ENCODE measurements at regions not wholly inside any gene's neighbourhood (a gene's known extent, or its start where the extent isn't known, plus 50 kb on each side); places are given as distances from the start of the nearest gene placed in this dataset.
A peak's percentile ranks its signal among the peaks of the same experiment; 100 is the strongest.

DNA sequence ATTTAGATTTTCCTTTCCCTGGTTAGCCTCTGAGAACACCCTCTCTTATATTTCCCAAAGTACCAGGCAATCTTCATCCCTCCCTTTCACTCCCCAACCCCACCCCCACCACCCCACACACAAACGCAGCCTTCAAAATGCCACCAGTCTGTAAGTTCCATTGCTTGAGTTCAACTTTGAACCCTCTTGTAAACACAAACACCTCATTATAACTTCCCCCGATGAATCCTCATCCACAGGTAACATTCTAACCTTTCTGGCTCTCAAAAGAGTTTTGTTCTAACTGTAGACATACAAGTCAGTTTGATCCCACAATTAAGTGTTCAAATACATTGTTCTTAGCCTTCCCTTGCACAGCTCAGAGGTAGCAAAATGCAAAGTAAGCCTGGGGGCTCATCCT lies 199.4 kb upstream of the FOXN3 start:
- H3K4me3 ChIP-seq (ENCODE audit: low read length in 2 of 2): no peak overlapping the region
- H3K27ac ChIP-seq (ENCODE audit: low read depth in 1 of 2, low read length in 2 of 2): no peak overlapping the region
- 61 to 70% methylated on average over 2 of the region's 2 CpGs for WGBS, 2 donors
- H3K27me3 ChIP-seq (ENCODE audit: control insufficient read depth in 1 of 2, insufficient read depth in 2 of 2, low read length in 1 of 2): no peaks in the 10 kb centered on the region
- intact Hi-C loops (cut with DNase I): loop anchor here (5.0 to 10.0 kb wide), 6 partner anchors 39 to 362 kb away; partner anchors contain the start of gene FOXN3 (in 1 of the 2)
- peaks cover 2 to 8% of the 10 kb centered on the region in 2 donors for H3K4me1 ChIP-seq (ENCODE audit: control insufficient read depth in 1 of 2, insufficient read depth in 2 of 2, low read length in 2 of 2)
- DNase-seq: no peak
- no peaks in the 10 kb centered on the region for H3K9me3 ChIP-seq (ENCODE audit: control insufficient read depth, low read length)
- no peaks in the 10 kb centered on the region for H3K36me3 ChIP-seq (ENCODE audit: control insufficient read depth in 1 of 2, insufficient read depth in 2 of 2, low read length in 1 of 2)
- no peak for ATAC-seq (ENCODE audit: low FRiP score)

DNA sequence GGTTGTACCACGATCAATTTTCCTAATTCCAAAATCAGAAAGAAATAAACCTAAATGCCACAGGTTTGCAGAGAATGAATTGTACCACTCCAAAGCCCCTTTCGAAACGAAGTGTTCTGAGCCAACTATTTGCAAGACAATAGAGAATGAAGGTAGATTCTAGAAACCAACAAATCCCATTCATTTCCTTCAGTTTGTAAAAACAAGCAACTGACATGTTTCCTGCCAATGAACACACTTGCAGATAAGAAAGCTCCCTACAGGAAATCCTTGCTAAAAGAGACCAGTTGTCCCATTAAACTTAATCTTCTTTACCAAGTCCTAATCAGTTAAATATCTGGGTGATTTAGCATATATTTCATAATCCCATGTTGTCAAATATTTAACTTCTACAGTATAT lies 198.4 kb upstream of the FOXN3 start:
- Histone ChIP-seq H3K36me3 (ENCODE audit: control insufficient read depth in 1 of 2, insufficient read depth in 2 of 2, low read length in 1 of 2) (no peaks in the 10 kb centered on the region), H3K4me3 (ENCODE audit: low read length in 2 of 2) (no peak overlapping the region), H3K4me1 (ENCODE audit: control insufficient read depth in 1 of 2, insufficient read depth in 2 of 2, low read length in 2 of 2) (peaks cover 2 to 8% of the 10 kb centered on the region in 2 donors), H3K27ac (ENCODE audit: low read depth in 1 of 2, low read length in 2 of 2) (no peak overlapping the region), H3K27me3 (ENCODE audit: control insufficient read depth in 1 of 2, insufficient read depth in 2 of 2, low read length in 1 of 2) (no peaks in the 10 kb centered on the region), H3K9me3 (ENCODE audit: control insufficient read depth, low read length) (no peaks in the 10 kb centered on the region)
- WGBS, 2 donors: 43 to 44% methylated on average over 3 of the region's 3 CpGs
- ATAC-seq (ENCODE audit: low FRiP score) (no peak), DNase-seq (no peak)
- intact Hi-C loops (cut with DNase I): loop anchor here (5.0 to 10.0 kb wide), 6 partner anchors 38 to 361 kb away; partner anchors contain the start of gene FOXN3 (in 1 of the 2)

DNA sequence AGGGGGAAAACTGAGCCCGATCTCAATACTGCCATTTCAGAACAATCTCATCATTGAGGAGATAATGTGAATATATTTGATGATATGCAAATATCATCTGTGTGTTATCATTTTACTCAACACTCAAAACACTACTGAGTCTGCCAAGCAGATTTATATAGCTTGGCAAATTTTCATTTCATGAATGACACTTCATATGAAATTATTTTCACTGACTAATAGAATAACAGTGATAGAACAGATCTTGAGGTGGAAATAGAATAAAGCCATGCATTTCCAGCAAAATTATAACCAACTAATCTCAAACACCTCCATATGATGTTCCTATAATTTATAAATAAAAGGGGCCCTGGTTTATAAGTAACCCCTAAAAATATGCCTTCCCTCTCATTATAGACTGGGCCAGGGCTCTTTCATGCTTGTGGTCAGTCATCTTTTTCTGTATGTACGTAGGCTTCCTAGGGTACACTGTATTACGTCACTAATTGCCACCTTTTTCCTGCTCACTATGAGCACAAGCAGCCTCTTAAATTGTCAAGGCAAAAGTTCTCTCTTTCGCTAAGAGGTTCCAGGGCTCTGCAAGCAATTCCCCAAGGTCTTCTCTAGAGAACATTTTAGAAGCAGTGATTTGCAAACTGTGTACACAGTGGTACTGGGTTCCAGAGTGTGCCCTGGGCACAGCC lies 197.1 kb upstream of the FOXN3 start:
- Histone ChIP-seq H3K36me3 (ENCODE audit: control insufficient read depth in 1 of 2, insufficient read depth in 2 of 2, low read length in 1 of 2) (no peaks in the 10 kb centered on the region), H3K9me3 (ENCODE audit: control insufficient read depth, low read length) (no peaks in the 10 kb centered on the region), H3K27me3 (ENCODE audit: control insufficient read depth in 1 of 2, insufficient read depth in 2 of 2, low read length in 1 of 2) (no peaks in the 10 kb centered on the region), H3K27ac (ENCODE audit: low read depth in 1 of 2, low read length in 2 of 2) (no peak overlapping the region), H3K4me1 (ENCODE audit: control insufficient read depth in 1 of 2, insufficient read depth in 2 of 2, low read length in 2 of 2) (peaks cover 2 to 8% of the 10 kb centered on the region in 2 donors), H3K4me3 (ENCODE audit: low read length in 2 of 2) (no peak overlapping the region)
- intact Hi-C loops (cut with DNase I): loop anchor here (10.0 kb wide), 3 partner anchors 201 to 359 kb away; no protein-coding TSS in a partner anchor
- DNase-seq (no peak), ATAC-seq (ENCODE audit: low FRiP score) (no peak)
- WGBS, 2 donors: 63 to 76% methylated on average over 4 of the region's 4 CpGs

DNA sequence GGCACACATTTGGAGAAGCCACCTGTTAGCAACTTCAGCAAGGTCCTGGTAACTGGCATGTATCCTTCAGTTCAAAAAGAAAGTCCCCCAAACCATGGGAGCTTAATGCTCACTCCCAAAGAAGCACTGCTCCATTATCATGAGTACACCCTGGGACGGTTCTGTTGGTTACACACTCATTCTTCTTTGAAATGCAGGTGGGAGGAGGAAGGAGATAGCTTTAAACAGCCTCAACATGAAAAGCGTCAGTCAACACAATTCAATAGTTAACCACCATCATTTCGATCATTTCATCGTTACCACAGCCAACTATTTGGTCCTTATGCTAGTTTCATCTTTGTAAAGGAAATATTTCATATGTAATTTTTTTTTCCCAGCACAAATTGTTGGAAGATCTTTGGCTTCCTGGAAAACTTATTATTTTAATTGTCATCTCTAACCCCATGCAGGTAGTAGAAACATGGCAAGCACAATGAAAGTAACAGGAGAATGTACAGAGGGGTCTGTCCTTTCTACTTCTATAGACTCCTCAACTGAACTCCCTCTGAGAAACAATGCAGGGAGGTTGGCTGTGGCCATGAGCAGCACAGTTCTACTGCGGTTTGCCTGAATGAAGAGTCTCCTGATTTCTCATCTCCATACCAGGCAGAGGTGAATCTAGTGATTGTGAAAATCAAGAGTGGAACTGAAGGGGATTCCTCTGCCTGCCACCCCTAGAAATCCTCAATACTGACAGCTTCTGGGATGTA lies 196.4 kb upstream of the FOXN3 start:
- Histone ChIP-seq H3K4me3 (ENCODE audit: low read length in 2 of 2) (no peak overlapping the region), H3K27ac (ENCODE audit: low read depth in 1 of 2, low read length in 2 of 2) (no peak overlapping the region), H3K36me3 (ENCODE audit: control insufficient read depth in 1 of 2, insufficient read depth in 2 of 2, low read length in 1 of 2) (no peaks in the 10 kb centered on the region), H3K9me3 (ENCODE audit: control insufficient read depth, low read length) (no peaks in the 10 kb centered on the region), H3K27me3 (ENCODE audit: control insufficient read depth in 1 of 2, insufficient read depth in 2 of 2, low read length in 1 of 2) (no peaks in the 10 kb centered on the region), H3K4me1 (ENCODE audit: control insufficient read depth in 1 of 2, insufficient read depth in 2 of 2, low read length in 2 of 2) (peaks cover 2 to 8% of the 10 kb centered on the region in 2 donors)
- no peak for ATAC-seq (ENCODE audit: low FRiP score)
- intact Hi-C loops (cut with DNase I): loop anchor here (10.0 kb wide), 3 partner anchors 201 to 359 kb away; no protein-coding TSS in a partner anchor
- DNase-seq: no peak
- WGBS, 2 donors: 91 to 92% methylated on average over 5 of the region's 5 CpGs

DNA sequence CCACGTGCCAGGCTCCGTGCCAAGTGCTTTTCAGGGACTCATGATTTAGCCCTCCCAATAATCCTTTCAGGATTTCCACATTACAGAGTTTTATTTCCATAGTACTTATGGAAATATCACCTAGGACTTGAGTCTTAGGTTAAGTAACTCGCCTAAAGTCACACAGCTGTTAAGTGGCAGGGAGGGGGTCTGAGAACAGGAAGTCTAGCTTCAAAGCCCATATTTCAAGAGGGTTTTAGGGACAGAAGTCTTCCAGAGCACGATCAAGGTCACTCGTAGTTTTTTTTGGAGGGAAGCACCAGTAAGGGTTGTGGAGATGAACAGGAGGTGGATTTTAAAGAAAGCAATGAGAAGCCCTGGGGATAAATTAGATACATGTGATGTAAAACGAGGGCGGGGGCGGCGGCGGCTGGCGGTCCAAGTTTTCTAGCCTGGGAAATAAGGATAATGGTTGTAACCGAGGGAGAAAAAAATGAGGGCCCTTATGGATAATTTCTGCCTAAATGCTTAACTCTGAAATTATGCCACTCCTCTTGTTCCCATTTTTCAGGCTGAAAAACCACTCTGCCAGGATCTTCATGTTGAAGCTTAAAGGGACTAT lies 192.6 kb upstream of the FOXN3 start:
- H3K4me3 ChIP-seq (ENCODE audit: low read length in 2 of 2): no peak overlapping the region
- H3K27ac ChIP-seq (ENCODE audit: low read depth in 1 of 2, low read length in 2 of 2): no peak overlapping the region
- H3K27me3 ChIP-seq (ENCODE audit: control insufficient read depth in 1 of 2, insufficient read depth in 2 of 2, low read length in 1 of 2): no peaks in the 10 kb centered on the region
- intact Hi-C loops (cut with DNase I): loop anchor here (10.0 kb wide), 3 partner anchors 205 to 355 kb away; no protein-coding TSS in a partner anchor
- ATAC-seq (ENCODE audit: low FRiP score): no peak
- DNase-seq: no peak
- 88 to 89% methylated on average over 12 of the region's 12 CpGs for WGBS, 2 donors
- no peaks in the 10 kb centered on the region for H3K36me3 ChIP-seq (ENCODE audit: control insufficient read depth in 1 of 2, insufficient read depth in 2 of 2, low read length in 1 of 2)
- peaks cover 2 to 5% of the 10 kb centered on the region in 2 donors for H3K4me1 ChIP-seq (ENCODE audit: control insufficient read depth in 1 of 2, insufficient read depth in 2 of 2, low read length in 2 of 2)
- no peaks in the 10 kb centered on the region for H3K9me3 ChIP-seq (ENCODE audit: control insufficient read depth, low read length)

DNA sequence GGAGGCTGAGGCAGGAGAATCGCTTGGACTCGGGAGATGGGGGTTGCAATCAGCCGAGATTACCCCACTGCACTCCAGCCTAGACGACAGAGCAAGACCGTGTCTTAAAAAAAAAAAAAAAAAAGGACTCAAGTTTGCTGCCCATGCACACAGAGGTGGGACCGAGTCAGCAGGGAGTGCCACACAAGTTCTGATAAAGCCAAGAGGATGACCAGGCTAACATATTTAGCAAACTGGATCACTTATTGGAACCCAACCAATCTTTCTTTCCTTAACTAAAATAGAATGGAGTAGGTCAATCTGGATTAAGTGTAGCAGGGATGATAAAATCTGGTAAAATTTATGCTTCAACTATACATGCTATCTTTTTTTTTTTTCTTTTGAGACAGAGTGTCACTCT lies 190.4 kb upstream of the FOXN3 start:
- Histone ChIP-seq H3K9me3 (ENCODE audit: control insufficient read depth, low read length) (no peaks in the 10 kb centered on the region), H3K4me1 (ENCODE audit: control insufficient read depth in 1 of 2, insufficient read depth in 2 of 2, low read length in 2 of 2) (peaks cover 3 to 5% of the 10 kb centered on the region in 2 donors), H3K4me3 (ENCODE audit: low read length in 2 of 2) (no peak overlapping the region), H3K27ac (ENCODE audit: low read depth in 1 of 2, low read length in 2 of 2) (no peak overlapping the region), H3K27me3 (ENCODE audit: control insufficient read depth in 1 of 2, insufficient read depth in 2 of 2, low read length in 1 of 2) (no peaks in the 10 kb centered on the region), H3K36me3 (ENCODE audit: control insufficient read depth in 1 of 2, insufficient read depth in 2 of 2, low read length in 1 of 2) (no peaks in the 10 kb centered on the region)
- ATAC-seq (ENCODE audit: low FRiP score) (no peak), DNase-seq (no peak)
- 45 to 52% methylated on average over 6 of the region's 6 CpGs for WGBS, 2 donors
- intact Hi-C loops (cut with DNase I): no loop called here

DNA sequence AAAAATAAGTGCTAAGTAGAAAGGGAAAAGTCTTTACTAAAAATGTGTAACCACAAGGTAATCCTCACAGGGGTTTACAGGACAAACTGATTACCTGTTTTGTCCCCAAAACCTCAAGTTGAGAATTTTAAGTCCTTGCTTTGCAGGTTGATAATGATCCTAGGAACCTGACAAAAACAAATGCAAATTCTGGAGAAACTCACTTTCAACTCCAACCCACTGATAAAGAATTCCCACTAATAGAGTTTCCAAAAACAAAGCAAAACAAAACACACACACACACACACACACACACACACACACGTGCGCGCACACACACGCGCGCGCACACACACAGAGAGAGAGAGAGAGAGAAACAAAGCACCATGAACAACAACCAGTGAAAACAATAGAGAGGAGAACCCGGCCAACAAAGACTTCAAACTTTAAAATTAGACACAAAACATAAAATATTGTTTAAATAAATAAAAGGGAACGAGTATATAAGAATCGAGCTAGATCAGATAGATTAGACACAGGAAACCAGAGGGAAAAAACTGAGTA lies 187.0 kb upstream of the FOXN3 start:
- DNase-seq (no peak), ATAC-seq (ENCODE audit: low FRiP score) (no peak)
- 15 to 20% methylated on average over 10 of the region's 10 CpGs for WGBS, 2 donors
- Histone ChIP-seq H3K4me1 (ENCODE audit: control insufficient read depth in 1 of 2, insufficient read depth in 2 of 2, low read length in 2 of 2) (peaks cover 3 to 5% of the 10 kb centered on the region in 2 donors), H3K27me3 (ENCODE audit: control insufficient read depth in 1 of 2, insufficient read depth in 2 of 2, low read length in 1 of 2) (no peaks in the 10 kb centered on the region), H3K27ac (ENCODE audit: low read depth in 1 of 2, low read length in 2 of 2) (peak overlapping the region; percentile 6 to 47), H3K4me3 (ENCODE audit: low read length in 2 of 2) (no peak overlapping the region), H3K9me3 (ENCODE audit: control insufficient read depth, low read length) (no peaks in the 10 kb centered on the region), H3K36me3 (ENCODE audit: control insufficient read depth in 1 of 2, insufficient read depth in 2 of 2, low read length in 1 of 2) (no peaks in the 10 kb centered on the region)
- intact Hi-C loops (cut with DNase I): no loop called here

DNA sequence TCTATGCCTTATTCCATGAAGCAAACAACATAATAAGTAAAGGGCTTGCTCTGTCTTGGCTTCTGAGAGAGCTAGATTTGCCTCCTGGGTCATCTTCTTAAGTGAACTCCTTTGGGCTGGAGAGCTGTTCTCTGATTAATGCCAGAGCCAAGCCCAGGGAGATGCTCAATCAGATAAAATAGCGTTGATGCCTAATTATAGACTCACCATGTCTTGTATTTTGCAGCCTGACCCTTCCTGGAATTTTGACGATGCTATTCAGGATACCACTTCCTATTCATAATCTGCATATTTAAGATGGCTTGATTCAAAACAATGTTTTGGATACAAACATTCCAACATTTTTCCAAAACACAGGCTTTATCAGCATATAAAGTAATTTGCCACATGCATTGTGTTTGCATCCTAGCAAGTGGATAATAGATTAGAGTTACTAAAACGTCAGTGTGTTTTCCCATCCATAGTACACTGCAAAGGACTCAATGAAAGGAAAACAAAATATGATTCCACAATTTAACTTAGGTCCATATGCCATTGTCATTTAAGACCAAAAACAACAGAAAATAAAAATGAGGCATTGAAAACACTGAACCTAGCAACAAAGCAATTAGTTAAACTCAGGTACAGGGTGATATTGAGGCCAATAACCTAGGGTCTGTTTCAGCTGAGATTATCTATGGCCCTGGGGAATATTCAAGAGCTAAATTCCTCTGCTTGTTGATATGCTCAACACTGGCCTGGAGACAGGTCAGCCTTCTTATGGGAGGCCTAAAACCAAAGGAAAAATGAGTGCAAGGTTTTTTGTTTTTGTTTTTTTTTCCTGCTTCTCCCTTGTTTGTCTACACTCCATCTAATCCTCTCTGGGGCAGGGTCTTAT lies 184.2 kb upstream of the FOXN3 start:
- no peak overlapping the region for H3K27ac ChIP-seq (ENCODE audit: low read depth in 1 of 2, low read length in 2 of 2)
- H3K36me3 ChIP-seq (ENCODE audit: control insufficient read depth in 1 of 2, insufficient read depth in 2 of 2, low read length in 1 of 2): no peaks in the 10 kb centered on the region
- no peaks in the 10 kb centered on the region for H3K27me3 ChIP-seq (ENCODE audit: control insufficient read depth in 1 of 2, insufficient read depth in 2 of 2, low read length in 1 of 2)
- ATAC-seq (ENCODE audit: low FRiP score) (no peak), DNase-seq (no peak)
- H3K9me3 ChIP-seq (ENCODE audit: control insufficient read depth, low read length): no peaks in the 10 kb centered on the region
- no peak overlapping the region for H3K4me3 ChIP-seq (ENCODE audit: low read length in 2 of 2)
- H3K4me1 ChIP-seq (ENCODE audit: control insufficient read depth in 1 of 2, insufficient read depth in 2 of 2, low read length in 2 of 2): peaks cover 3 to 5% of the 10 kb centered on the region in 2 donors
- intact Hi-C loops (cut with DNase I): no loop called here
- WGBS, 2 donors: 32 to 34% methylated on average over 3 of the region's 3 CpGs

Data from aorta (tissue), 5 donors.